ENCODE measurements at regions not wholly inside any gene's neighbourhood (a gene's known extent, or its start where the extent isn't known, plus 50 kb on each side); places are given as distances from the start of the nearest gene placed in this dataset.

DNA sequence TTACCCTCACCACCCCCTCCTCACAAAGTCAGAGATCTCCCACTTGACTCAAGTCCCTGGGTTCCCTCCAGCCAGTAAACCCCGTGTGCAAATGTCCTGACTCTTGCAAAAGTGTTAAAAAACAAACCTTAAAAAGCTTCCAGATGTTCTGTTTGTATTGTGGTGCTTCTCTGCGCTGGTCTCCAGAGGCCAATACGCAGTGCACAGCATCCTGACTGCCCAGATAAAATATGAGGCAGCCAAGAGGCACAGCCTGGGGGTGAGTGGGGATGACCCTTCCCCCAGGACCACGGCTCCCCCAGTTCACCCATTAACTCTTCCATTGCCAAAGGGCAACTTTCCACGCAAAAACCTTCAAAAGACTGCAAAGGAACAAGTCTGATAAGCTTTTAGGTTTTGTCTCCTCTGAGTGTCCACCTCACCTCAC lies 291.8 kb downstream of the SOX9 start:
- no peak overlapping the region for H3K4me3 ChIP-seq (ENCODE audit: low read depth, low read length)
- TF ChIP-seq CTCF (IDR thresholded peaks at IDR 0.05; ENCODE audit: low read depth, low read length, missing control alignments): no peak
- DNase-seq (ENCODE audit: low read depth): no peak

- no peak for TF ChIP-seq CTCF (IDR thresholded peaks at IDR 0.05; ENCODE audit: low read depth, low read length, missing control alignments)
- DNase-seq (ENCODE audit: low read depth): no peak
- H3K4me3 ChIP-seq (ENCODE audit: low read depth, low read length): no peak overlapping the region
These were observed 292.5 kb downstream of the SOX9 start for GRCh38 chr17:72413077-72414031.

GRCh38 chr17:72414032-72414396 lies 293.2 kb downstream of the SOX9 start:
- no peak for TF ChIP-seq CTCF (IDR thresholded peaks at IDR 0.05; ENCODE audit: low read depth, low read length, missing control alignments)
- H3K4me3 ChIP-seq (ENCODE audit: low read depth, low read length): no peak overlapping the region

DNA sequence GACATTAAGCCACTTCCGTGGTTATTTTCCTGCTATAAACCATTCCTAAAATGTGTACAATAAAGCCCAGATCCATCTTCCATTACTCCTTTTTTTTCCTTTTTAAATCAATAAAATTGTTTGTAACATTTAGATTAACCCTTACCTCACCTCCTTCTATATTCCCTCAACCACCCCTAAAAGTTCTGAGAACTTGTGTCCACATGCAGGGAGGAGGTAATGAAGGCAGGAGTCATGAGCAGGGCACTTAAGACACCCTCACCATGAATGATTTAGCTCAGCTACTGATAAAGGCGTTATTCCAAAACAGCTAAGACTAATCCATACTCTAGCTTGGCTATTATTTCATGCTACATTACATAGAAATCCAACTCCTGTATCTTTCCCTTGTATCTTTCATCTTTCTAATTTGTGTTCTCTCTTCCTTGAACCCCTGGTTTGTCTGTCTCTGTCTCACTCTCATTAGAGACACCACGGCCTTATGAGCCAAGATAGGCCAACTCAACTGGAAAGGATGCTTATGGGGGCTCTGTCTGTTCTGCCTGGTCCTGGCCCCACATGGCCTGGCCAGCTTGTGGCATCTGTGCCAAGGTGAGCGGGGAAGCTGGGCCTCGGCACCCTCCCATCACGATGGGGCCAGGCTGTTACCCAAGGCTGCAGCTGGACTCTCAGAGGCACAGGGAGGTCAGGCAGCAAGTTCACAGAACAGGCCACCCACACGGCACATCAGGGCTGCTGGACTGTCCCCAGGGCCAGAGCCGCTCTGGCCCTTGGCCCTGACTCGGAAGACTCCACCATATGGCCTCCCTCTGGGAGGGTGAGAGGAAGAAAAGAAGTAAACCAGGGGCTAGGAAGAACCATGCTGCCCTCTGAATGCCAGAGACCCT lies 294.4 kb downstream of the SOX9 start:
- DNase-seq (ENCODE audit: low read depth): no peak
- no peak for TF ChIP-seq CTCF (IDR thresholded peaks at IDR 0.05; ENCODE audit: low read depth, low read length, missing control alignments)
- H3K4me3 ChIP-seq (ENCODE audit: low read depth, low read length): no peak overlapping the region

More at GRCh38 chr17:72414032-72414396, 293.2 kb downstream of the SOX9 start:
- DNase-seq (ENCODE audit: low read depth): no peak

DNA sequence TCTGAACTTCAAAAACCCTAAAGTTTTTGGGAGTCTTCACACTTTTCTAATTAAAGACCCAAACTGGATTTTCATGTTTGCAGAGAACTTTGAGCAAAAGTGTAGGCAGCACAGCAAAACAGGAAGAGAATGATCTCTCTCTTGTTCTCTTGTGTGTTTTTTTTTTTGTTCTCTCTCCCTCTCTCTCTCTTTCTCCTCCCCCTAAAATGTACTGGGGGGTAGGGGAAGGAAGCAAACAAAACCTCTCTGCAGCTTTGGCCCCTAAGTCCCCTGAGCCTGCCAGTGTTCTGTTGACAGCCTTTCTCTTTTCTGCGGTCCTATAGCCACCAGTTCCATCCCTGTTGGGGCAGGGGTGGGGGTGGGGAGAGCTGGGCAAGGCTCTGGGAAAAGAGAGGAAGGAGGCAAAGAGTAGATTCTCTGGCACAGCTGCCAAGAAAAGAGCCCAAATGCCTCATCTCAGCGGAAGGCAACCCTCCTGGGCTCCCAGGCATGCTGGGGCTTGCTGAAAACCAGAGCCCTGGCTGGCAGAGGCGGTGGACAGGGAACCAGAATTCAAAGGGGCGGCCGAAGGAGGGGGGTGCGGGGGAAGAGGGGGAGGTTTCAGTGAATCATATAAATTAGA lies 295.3 kb downstream of the SOX9 start:
- no peak for TF ChIP-seq CTCF (IDR thresholded peaks at IDR 0.05; ENCODE audit: low read depth, low read length, missing control alignments)
- DNase-seq (ENCODE audit: low read depth): no peak

DNA sequence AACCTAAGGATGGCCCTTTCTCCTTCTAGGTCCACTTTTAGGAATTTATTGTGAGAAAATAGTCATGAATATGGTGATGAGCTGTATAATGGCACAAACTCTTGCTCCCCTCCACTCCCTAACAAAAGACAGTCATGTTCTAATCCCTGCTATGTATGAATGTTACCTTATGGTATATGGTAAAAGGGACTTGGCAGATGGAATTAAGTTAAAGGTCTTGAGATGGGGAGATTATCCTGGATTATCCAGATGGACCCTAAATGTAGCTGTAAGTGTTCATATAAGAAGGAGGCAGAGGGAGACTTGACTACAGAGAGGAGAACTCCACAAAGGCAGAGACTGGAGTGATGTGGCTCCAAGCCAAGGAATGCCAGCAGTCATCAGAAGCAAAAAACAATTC lies 296.1 kb downstream of the SOX9 start:
- no peak for TF ChIP-seq CTCF (IDR thresholded peaks at IDR 0.05; ENCODE audit: low read depth, low read length, missing control alignments)
- no peak overlapping the region for H3K4me3 ChIP-seq (ENCODE audit: low read depth, low read length)

More for the DNA sequence above, 295.3 kb downstream of the SOX9 start:
- no peak overlapping the region for H3K4me3 ChIP-seq (ENCODE audit: low read depth, low read length)

More for the DNA sequence above, 296.1 kb downstream of the SOX9 start:
- no peak for DNase-seq (ENCODE audit: low read depth)

Data from GM12864 (cell line).